Smooth muscle cell (in vitro differentiated cells): ENCODE measurements at regions not wholly inside any gene's neighbourhood (a gene's known extent, or its start where the extent isn't known, plus 50 kb on each side); places are given as distances from the start of the nearest gene placed in this dataset.

Experiments
- DNase-seq: peaks from one replicate; lab custom pipeline; 2025; ENCODE audit not compliant: unreplicated experiment; lab: John Stamatoyannopoulos, UW
- H2AFZ ChIP-seq: fragments of 200-600 bp; sonication (generic); 2 replicates; pipeline ENCODE4 v1.6.0; 2016; ENCODE audit warnings: antibody characterized with exemption, low read depth, mild to moderate bottlenecking
- H3F3A ChIP-seq: fragments of 200-600 bp; sonication (generic); 2 replicates; pipeline ENCODE4 v1.6.0; 2017; ENCODE audit warnings: antibody characterized with exemption, low read depth
- H3K27ac ChIP-seq: fragments of 200-600 bp; sonication (generic); 2 replicates; pipeline ENCODE4 v1.5.1; 2016; ENCODE audit warnings: low read depth, mild to moderate bottlenecking
- H3K27me3 ChIP-seq: fragments of 200-600 bp; sonication (generic); 2 replicates; pipeline ENCODE4 v1.6.1; 2016; ENCODE audit warnings: low read depth, mild to moderate bottlenecking
- H3K36me3 ChIP-seq: fragments of 200-600 bp; sonication (generic); 2 replicates; pipeline ENCODE4 v1.5.1; 2016; ENCODE audit warnings: low read depth
- H3K4me1 ChIP-seq: fragments of 200-600 bp; sonication (generic); 2 replicates; pipeline ENCODE4 v1.5.1; 2016; ENCODE audit warnings: low read depth
- H3K4me2 ChIP-seq: fragments of 200-600 bp; sonication (generic); 2 replicates; pipeline ENCODE4 v1.6.0; 2016; ENCODE audit warnings: mild to moderate bottlenecking
- H3K4me3 ChIP-seq: fragments of 200-600 bp; sonication (generic); 2 replicates; pipeline ENCODE4 v1.5.1; 2016; ENCODE audit warnings: mild to moderate bottlenecking
- H3K79me2 ChIP-seq: fragments of 200-600 bp; sonication (generic); 2 replicates; pipeline ENCODE4 v1.6.0; 2016; ENCODE audit warnings: low read depth, mild to moderate bottlenecking
- H3K9ac ChIP-seq: fragments of 200-600 bp; sonication (generic); 2 replicates; pipeline ENCODE4 v1.6.0; 2016; ENCODE audit warnings: low read depth
- H3K9me3 ChIP-seq: fragments of 200-600 bp; sonication (generic); replicated peaks from 2 replicates; pipeline ENCODE4 v1.5.1; 2016; ENCODE audit warnings: low read depth
- H4K20me1 ChIP-seq: fragments of 200-600 bp; sonication (generic); 2 replicates; pipeline ENCODE4 v1.6.0; 2016; ENCODE audit warnings: low read depth
- WGBS: methylation state at CpG from one replicate; pipeline ENCODE4 v1.1.7; 2016; ENCODE audit warnings: low lambda C conversion rate; 5-methylcytosine and 5-hydroxymethylcytosine counted together
- TF ChIP-seq, protein P1 (sequence below): fragments of 200-600 bp; sonication (generic); IDR thresholded peaks from 2 replicates; pipeline ENCODE4 v1.5.1; 2017; ENCODE audit warnings: borderline replicate concordance, mild to moderate bottlenecking, antibody characterized with exemption; ENCODE audit not compliant: insufficient read depth, poor library complexity, severe bottlenecking

DNA sequence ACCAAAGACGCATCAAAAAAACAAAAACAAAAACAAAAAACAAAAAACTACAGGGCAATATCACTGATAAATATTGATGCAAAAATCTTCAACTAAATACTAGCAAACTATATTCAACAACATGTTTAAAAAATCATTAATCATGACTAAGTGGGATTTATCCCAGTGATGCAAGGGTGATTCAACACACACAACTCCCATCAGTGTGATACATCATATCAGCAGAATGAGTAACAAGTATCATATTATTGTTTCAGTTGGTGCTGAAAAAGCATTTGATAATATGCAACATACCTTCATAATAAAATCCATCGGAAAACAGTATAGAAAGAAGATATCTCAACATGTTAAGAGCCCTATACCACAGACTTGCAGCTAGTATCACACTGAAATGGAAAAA lies 953.0 kb downstream of the AMY1C start:
- WGBS = 97% methylated on average over 2 of the region's 2 CpGs
- no peaks in the 10 kb centered on the region for H3F3A ChIP-seq
- H3K9me3 ChIP-seq = no peaks in the 10 kb centered on the region
- H3K27me3 ChIP-seq = no peaks in the 10 kb centered on the region
- no peaks in the 10 kb centered on the region for H4K20me1 ChIP-seq
- TF ChIP-seq, protein P1, sequence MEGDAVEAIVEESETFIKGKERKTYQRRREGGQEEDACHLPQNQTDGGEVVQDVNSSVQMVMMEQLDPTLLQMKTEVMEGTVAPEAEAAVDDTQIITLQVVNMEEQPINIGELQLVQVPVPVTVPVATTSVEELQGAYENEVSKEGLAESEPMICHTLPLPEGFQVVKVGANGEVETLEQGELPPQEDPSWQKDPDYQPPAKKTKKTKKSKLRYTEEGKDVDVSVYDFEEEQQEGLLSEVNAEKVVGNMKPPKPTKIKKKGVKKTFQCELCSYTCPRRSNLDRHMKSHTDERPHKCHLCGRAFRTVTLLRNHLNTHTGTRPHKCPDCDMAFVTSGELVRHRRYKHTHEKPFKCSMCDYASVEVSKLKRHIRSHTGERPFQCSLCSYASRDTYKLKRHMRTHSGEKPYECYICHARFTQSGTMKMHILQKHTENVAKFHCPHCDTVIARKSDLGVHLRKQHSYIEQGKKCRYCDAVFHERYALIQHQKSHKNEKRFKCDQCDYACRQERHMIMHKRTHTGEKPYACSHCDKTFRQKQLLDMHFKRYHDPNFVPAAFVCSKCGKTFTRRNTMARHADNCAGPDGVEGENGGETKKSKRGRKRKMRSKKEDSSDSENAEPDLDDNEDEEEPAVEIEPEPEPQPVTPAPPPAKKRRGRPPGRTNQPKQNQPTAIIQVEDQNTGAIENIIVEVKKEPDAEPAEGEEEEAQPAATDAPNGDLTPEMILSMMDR = no peak
- no peaks in the 10 kb centered on the region for H3K4me1 ChIP-seq
- H3K36me3 ChIP-seq = no peaks in the 10 kb centered on the region
- no peaks in the 10 kb centered on the region for H3K79me2 ChIP-seq
- H3K27ac ChIP-seq = no peak overlapping the region
- H3K9ac ChIP-seq = no peak overlapping the region
- no peak for DNase-seq
- H2AFZ ChIP-seq = no peak overlapping the region
- H3K4me3 ChIP-seq = no peak overlapping the region
- H3K4me2 ChIP-seq = no peak overlapping the region

DNA sequence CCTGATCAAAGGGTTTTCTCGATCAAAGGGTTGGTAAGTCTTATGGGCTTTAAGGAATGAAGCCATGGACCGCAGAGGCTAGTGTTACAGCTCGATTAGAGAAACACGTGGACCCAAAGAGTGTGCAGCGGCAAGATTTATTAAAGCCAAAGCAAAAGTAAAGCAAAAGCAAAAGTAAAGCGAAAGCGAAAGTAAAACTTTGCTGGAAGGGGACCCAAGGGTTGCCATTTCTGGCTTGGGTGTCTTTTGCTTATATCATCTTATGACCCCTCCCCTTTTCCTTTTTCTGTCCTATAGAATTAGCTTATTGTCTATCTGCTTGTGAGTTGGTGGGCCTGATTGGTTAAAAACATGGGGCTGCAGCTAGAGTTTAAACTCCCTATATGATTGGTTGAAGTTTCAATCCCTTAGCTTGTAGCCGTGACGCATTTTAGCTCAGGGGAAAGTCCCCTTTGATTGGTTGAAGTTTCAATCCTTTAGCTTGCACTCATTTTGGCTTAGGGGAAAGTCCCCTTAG lies 957.0 kb downstream of the AMY1C start:
- H3K4me3 ChIP-seq = no peak overlapping the region
- WGBS = 95% methylated on average over 9 of the region's 9 CpGs

DNA sequence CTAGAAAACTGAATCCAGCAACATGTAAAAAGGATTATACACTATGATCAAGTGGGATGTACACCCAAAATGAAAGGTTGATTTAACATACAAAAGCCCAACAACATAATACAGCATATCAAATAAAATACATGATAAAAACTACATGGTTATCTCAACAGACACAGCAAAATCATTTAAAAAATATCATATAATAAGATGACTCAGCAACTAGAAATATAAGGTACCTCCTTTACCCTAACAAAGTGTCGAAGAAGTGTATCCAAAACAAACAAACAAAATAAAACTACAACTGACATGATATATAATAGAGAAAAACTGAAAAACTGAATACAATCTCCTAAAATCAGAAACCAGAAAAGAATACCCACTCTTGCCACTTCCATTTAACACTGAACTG lies 969.1 kb downstream of the AMY1C start:
- H3K4me1 ChIP-seq = no peaks in the 10 kb centered on the region
- H3K36me3 ChIP-seq = no peaks in the 10 kb centered on the region
- H3K4me3 ChIP-seq = no peak overlapping the region
- H3K27ac ChIP-seq = no peak overlapping the region
- no peaks in the 10 kb centered on the region for H3K9me3 ChIP-seq
- H3K9ac ChIP-seq = no peak overlapping the region
- TF ChIP-seq, protein P1 = no peak
- whole genome bisulfite sequencing = 95% methylated on average over 1 of the region's 1 CpG
- DNase-seq = no peak
- no peaks in the 10 kb centered on the region for H3K79me2 ChIP-seq
- no peaks in the 10 kb centered on the region for H3K27me3 ChIP-seq
- H3K4me2 ChIP-seq = no peak overlapping the region
- no peaks in the 10 kb centered on the region for H3F3A ChIP-seq
- no peak overlapping the region for H2AFZ ChIP-seq
- H4K20me1 ChIP-seq = no peaks in the 10 kb centered on the region

More for the DNA sequence above, 957.0 kb downstream of the AMY1C start:
- Histone ChIP-seq H3K27ac (no peak overlapping the region), H3K9me3 (no peaks in the 10 kb centered on the region), H3K36me3 (no peaks in the 10 kb centered on the region), H3K4me1 (no peaks in the 10 kb centered on the region), H4K20me1 (no peaks in the 10 kb centered on the region), H3K27me3 (no peaks in the 10 kb centered on the region), H3F3A (no peaks in the 10 kb centered on the region), H3K4me2 (no peak overlapping the region), H3K79me2 (no peaks in the 10 kb centered on the region), H3K9ac (no peak overlapping the region), H2AFZ (no peak overlapping the region)
- DNase-seq = no peak
- TF ChIP-seq, protein P1 = no peak

DNA sequence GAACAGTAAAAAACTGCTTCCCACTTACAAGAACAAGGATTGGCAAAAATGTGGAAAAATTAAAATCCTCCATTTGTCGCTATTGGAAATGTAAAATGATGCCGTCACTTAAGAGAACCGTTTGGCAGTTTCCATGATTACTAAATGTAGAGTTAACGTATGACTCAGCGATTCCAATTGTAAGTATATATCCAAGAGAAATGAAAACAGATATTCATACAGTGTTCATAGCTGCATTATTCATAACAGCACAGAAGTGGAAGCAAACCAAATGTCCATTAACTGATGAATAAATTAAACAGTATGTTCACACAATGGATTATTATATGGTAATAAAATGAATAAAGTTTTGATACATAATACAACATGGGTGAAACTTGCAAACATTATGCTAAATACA lies 971.0 kb downstream of the AMY1C start:
- H3K79me2 ChIP-seq = no peaks in the 10 kb centered on the region
- H3K9me3 ChIP-seq = no peaks in the 10 kb centered on the region
- WGBS = 93% methylated on average over 5 of the region's 5 CpGs
- no peaks in the 10 kb centered on the region for H3K36me3 ChIP-seq
- H3F3A ChIP-seq = no peaks in the 10 kb centered on the region
- H4K20me1 ChIP-seq = no peaks in the 10 kb centered on the region
- no peak overlapping the region for H3K4me2 ChIP-seq
- no peak overlapping the region for H3K4me3 ChIP-seq
- DNase-seq = no peak
- no peaks in the 10 kb centered on the region for H3K4me1 ChIP-seq
- no peak overlapping the region for H2AFZ ChIP-seq
- H3K27me3 ChIP-seq = no peaks in the 10 kb centered on the region
- H3K9ac ChIP-seq = no peak overlapping the region
- no peak overlapping the region for H3K27ac ChIP-seq
- TF ChIP-seq, protein P1 = no peak
